Natural killer cell (primary cell): ENCODE measurements at regions not wholly inside any gene's neighbourhood (a gene's known extent, or its start where the extent isn't known, plus 50 kb on each side); places are given as distances from the start of the nearest gene placed in this dataset.

Source experiments
- ATAC-seq, 3 donors: fragments of 150-1000 bp in 2 of 3; fragments of 200-7000 bp in 1 of 3; cut with Tn5 transposase; 1 replicate in 1 of 3; 2 replicates in 2 of 3; pipeline ENCODE4 v1.10.0; 2021; ENCODE audit warnings: mild to moderate bottlenecking in 2 of 3, moderate library complexity in 2 of 3
- DNase-seq, 2 donors: peaks; one replicate each; pipeline versions ENCODE4 v3.0.0 to v3.0.0-alpha.2; 2013 to 2021; ENCODE audit warnings: mixed read lengths in 1 of 2
- H3K27ac ChIP-seq: one replicate; pipeline ENCODE4 v1.5.1; 2013; ENCODE audit warnings: mild to moderate bottlenecking, low read length
- H3K27me3 ChIP-seq: one replicate; pipeline ENCODE4 v1.6.1; 2013; ENCODE audit warnings: low read length; ENCODE audit not compliant: control insufficient read depth, insufficient read depth
- H3K36me3 ChIP-seq: one replicate; pipeline ENCODE4 v1.6.1; 2013; ENCODE audit warnings: low read length; ENCODE audit not compliant: control insufficient read depth, insufficient read depth
- H3K4me1 ChIP-seq: one replicate; pipeline ENCODE4 v1.6.1; 2013; ENCODE audit warnings: low read length; ENCODE audit not compliant: control insufficient read depth, insufficient read depth
- H3K4me3 ChIP-seq: one replicate; pipeline ENCODE4 v1.5.1; 2013; ENCODE audit warnings: low read length
- H3K9me3 ChIP-seq: one replicate; pipeline ENCODE4 v1.6.1; 2013; ENCODE audit warnings: low read length; ENCODE audit not compliant: control insufficient read depth, insufficient read depth
- H3K27ac Mint-ChIP-seq, 2 donors: one replicate each; pipeline ENCODE4 v1.8.0; 2022; ENCODE audit warnings: mild to moderate bottlenecking in 2 of 2, mixed read lengths in 2 of 2, moderate library complexity in 1 of 2
- H3K27me3 Mint-ChIP-seq, 2 donors: one replicate each; pipeline ENCODE4 v1.8.0; 2022; ENCODE audit warnings: low read depth in 2 of 2, mixed read lengths in 2 of 2
- H3K36me3 Mint-ChIP-seq: one replicate; pipeline ENCODE4 v1.8.0; 2022; ENCODE audit warnings: mixed read lengths
- H3K4me1 Mint-ChIP-seq, 2 donors: one replicate each; pipeline ENCODE4 v1.8.0; 2022; ENCODE audit warnings: mixed read lengths in 2 of 2
- H3K4me3 Mint-ChIP-seq: one replicate; pipeline ENCODE4 v1.8.0; 2022; ENCODE audit warnings: mild to moderate bottlenecking, moderate library complexity, mixed read lengths
- H3K9me3 Mint-ChIP-seq, 2 donors: one replicate each; pipeline ENCODE4 v1.8.0; 2022; ENCODE audit warnings: mixed read lengths in 2 of 2
- CTCF ChIP-seq: fragments of 200-600 bp; IDR thresholded peaks from one replicate; pipeline ENCODE4 v1.8.0; 2022; ENCODE audit warnings: antibody characterized with exemption
- WGBS: methylation state at CpG from one replicate; pipeline ENCODE4 v1.1.7; 2013; ENCODE audit warnings: missing lambda C conversion rate; ENCODE audit not compliant: insufficient coverage; 5-methylcytosine and 5-hydroxymethylcytosine counted together
- intact Hi-C: fragments of 100-400 bp; cut with micrococcal nuclease; formaldehyde crosslinking; loops from one replicate; pipeline ENCODE4 v1.14.2; 2022

GRCh38 chr2:6203291-6203959, 511.2 kb downstream of the SOX11 start:
- no peaks in the 10 kb centered on the region for H3K27me3 ChIP-seq
- no peaks in the 10 kb centered on the region for H3K36me3 ChIP-seq
- H3K9me3 ChIP-seq, result peaks cover 3% of the 10 kb centered on the region
- no peaks in the 10 kb centered on the region for H3K4me1 ChIP-seq
- Mint-ChIP-seq H3K9me3 (peaks cover 6 to 12% of the 10 kb centered on the region in 2 donors), H3K27ac (no peak overlapping the region), H3K27me3 (no peaks in the 10 kb centered on the region), H3K36me3 (peaks cover 4% of the 10 kb centered on the region), H3K4me1 (no peaks in the 10 kb centered on the region), H3K4me3 (no peak overlapping the region)
- no peak overlapping the region for H3K27ac ChIP-seq
- WGBS, result 88% methylated on average over 5 of the region's 5 CpGs
- intact Hi-C loops, result no loop called here
- no peak overlapping the region for H3K4me3 ChIP-seq
- DNase-seq (no peak), ATAC-seq (no peak)
- no peak for TF ChIP-seq CTCF

- Mint-ChIP-seq H3K4me1 (no peaks in the 10 kb centered on the region), H3K36me3 (peaks cover 4% of the 10 kb centered on the region), H3K9me3 (peaks cover 11 to 16% of the 10 kb centered on the region in 2 donors), H3K4me3 (no peak overlapping the region), H3K27ac (no peak overlapping the region), H3K27me3 (no peaks in the 10 kb centered on the region)
- intact Hi-C loops, result no loop called here
- ATAC-seq (no peak), DNase-seq (no peak)
- Histone ChIP-seq H3K4me1 (no peaks in the 10 kb centered on the region), H3K36me3 (no peaks in the 10 kb centered on the region), H3K27ac (no peak overlapping the region), H3K9me3 (no peaks in the 10 kb centered on the region), H3K27me3 (no peaks in the 10 kb centered on the region), H3K4me3 (no peak overlapping the region)
- no peak for TF ChIP-seq CTCF
- 83% methylated on average over 5 of the region's 8 CpGs for WGBS
These were observed 514.7 kb downstream of the SOX11 start for GRCh38 chr2:6206882-6207281.

- no peaks in the 10 kb centered on the region for H3K27me3 Mint-ChIP-seq
- peaks cover 11 to 12% of the 10 kb centered on the region in 2 donors for H3K9me3 Mint-ChIP-seq
- Histone ChIP-seq H3K27ac (no peak overlapping the region), H3K9me3 (no peaks in the 10 kb centered on the region), H3K4me1 (no peaks in the 10 kb centered on the region), H3K27me3 (no peaks in the 10 kb centered on the region), H3K36me3 (no peaks in the 10 kb centered on the region), H3K4me3 (no peak overlapping the region)
- intact Hi-C loops, result no loop called here
- no peak for TF ChIP-seq CTCF
- H3K36me3 Mint-ChIP-seq, result no peaks in the 10 kb centered on the region
- H3K27ac Mint-ChIP-seq, result no peak overlapping the region
- H3K4me3 Mint-ChIP-seq, result no peak overlapping the region
- DNase-seq, result no peak
- no peak for ATAC-seq
- no peaks in the 10 kb centered on the region for H3K4me1 Mint-ChIP-seq
- 83% methylated on average over 1 of the region's 1 CpG for WGBS
These were observed 519.1 kb downstream of the SOX11 start for GRCh38 chr2:6211236-6211635.

GRCh38 chr2:6212491-6212890, 520.3 kb downstream of the SOX11 start:
- Mint-ChIP-seq H3K36me3 (no peaks in the 10 kb centered on the region), H3K4me3 (no peak overlapping the region), H3K4me1 (no peaks in the 10 kb centered on the region), H3K27ac (no peak overlapping the region), H3K27me3 (no peaks in the 10 kb centered on the region), H3K9me3 (peaks cover 8 to 9% of the 10 kb centered on the region in 2 donors)
- Histone ChIP-seq H3K27ac (no peak overlapping the region), H3K4me1 (no peaks in the 10 kb centered on the region), H3K4me3 (no peak overlapping the region), H3K27me3 (no peaks in the 10 kb centered on the region), H3K9me3 (no peaks in the 10 kb centered on the region), H3K36me3 (no peaks in the 10 kb centered on the region)
- no peak for TF ChIP-seq CTCF
- intact Hi-C loops, result no loop called here
- ATAC-seq (no peak), DNase-seq (no peak)
- 93% methylated on average over 4 of the region's 6 CpGs for WGBS
